ENCODE measurements at regions not wholly inside any gene's neighbourhood (a gene's known extent, or its start where the extent isn't known, plus 50 kb on each side); places are given as distances from the start of the nearest gene placed in this dataset.
"Not testable (repeated sequence)": the region's sequence is repeated elsewhere in the genome, so short reads cannot be mapped to it uniquely, and the experiment has no call there.

DNA sequence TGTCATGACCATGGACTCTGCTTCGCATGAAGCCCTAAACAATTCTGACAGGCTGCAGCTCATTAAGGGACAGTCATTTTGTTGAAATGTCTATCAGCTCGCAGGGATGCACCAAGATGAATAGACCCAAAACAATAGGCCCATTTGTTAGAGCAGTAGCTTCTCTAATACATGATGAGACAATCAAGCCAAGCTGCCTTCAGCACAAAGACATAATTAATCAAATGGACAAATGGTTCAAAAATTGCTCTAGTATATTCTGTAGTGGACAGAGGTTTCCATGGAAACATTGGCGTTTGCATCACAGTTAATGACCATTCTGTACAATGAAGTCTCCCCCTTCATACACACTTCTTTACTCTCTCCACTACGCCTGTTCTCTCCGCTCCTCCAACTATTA, 274.6 kb downstream of the ANXA1 start:
- no peaks in the 10 kb centered on the region for H3K9me3 ChIP-seq
- no peak overlapping the region for H3K4me3 ChIP-seq
- H3K36me3 ChIP-seq: no peaks in the 10 kb centered on the region
- WGBS, 2 donors: 18 to 20% methylated on average over 5 of the region's 5 CpGs
- no peaks in the 10 kb centered on the region for H3K27me3 ChIP-seq
- no peak overlapping the region for H3K27ac ChIP-seq
- no peaks in the 10 kb centered on the region for H3K4me1 ChIP-seq
- intact Hi-C loops (cut with DNase I): no loop called here
- DNase-seq (no peak), ATAC-seq (no peak), FAIRE-seq (no peak)
- TF ChIP-seq, protein P1, sequence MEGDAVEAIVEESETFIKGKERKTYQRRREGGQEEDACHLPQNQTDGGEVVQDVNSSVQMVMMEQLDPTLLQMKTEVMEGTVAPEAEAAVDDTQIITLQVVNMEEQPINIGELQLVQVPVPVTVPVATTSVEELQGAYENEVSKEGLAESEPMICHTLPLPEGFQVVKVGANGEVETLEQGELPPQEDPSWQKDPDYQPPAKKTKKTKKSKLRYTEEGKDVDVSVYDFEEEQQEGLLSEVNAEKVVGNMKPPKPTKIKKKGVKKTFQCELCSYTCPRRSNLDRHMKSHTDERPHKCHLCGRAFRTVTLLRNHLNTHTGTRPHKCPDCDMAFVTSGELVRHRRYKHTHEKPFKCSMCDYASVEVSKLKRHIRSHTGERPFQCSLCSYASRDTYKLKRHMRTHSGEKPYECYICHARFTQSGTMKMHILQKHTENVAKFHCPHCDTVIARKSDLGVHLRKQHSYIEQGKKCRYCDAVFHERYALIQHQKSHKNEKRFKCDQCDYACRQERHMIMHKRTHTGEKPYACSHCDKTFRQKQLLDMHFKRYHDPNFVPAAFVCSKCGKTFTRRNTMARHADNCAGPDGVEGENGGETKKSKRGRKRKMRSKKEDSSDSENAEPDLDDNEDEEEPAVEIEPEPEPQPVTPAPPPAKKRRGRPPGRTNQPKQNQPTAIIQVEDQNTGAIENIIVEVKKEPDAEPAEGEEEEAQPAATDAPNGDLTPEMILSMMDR (IDR thresholded peaks at IDR 0.05): no peak

GRCh38 chr9:73434826-73435225, 283.2 kb downstream of the ANXA1 start:
- WGBS, 2 donors: 50 to 74% methylated on average over 2 of the region's 2 CpGs
- H3K4me3 ChIP-seq: no peak overlapping the region
- H3K4me1 ChIP-seq: no peaks in the 10 kb centered on the region
- intact Hi-C loops (cut with DNase I): no loop called here
- ATAC-seq: no peak
- no peaks in the 10 kb centered on the region for H3K9me3 ChIP-seq
- H3K36me3 ChIP-seq: no peaks in the 10 kb centered on the region
- TF ChIP-seq, protein P1 (IDR thresholded peaks at IDR 0.05): no peak
- no peak overlapping the region for H3K27ac ChIP-seq
- FAIRE-seq: no peak
- H3K27me3 ChIP-seq: no peaks in the 10 kb centered on the region
- DNase-seq: no peak

DNA sequence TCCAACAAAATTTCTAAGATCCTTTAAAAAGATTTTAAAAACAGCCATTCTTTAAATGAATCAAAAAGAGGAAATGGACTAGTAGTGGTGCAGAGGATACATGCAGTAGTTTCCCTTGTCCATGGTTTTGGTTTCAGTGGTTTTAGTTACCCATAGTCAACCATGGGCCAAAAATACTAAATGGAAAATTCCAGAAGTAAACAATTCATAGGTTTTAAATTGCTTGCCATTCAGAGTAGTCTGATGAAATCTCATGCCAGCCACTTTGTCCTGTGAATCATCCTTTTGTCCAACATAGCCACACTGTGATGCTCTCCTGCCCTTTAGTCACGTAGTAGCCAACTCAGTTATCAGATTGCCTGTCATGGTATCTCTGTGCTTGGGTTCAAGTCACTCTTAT, 286.1 kb downstream of the ANXA1 start:
- intact Hi-C loops (cut with DNase I): no loop called here
- Histone ChIP-seq H3K27me3 (no peaks in the 10 kb centered on the region), H3K36me3 (no peaks in the 10 kb centered on the region), H3K4me3 (no peak overlapping the region), H3K27ac (no peak overlapping the region), H3K4me1 (no peaks in the 10 kb centered on the region), H3K9me3 (no peaks in the 10 kb centered on the region)
- TF ChIP-seq, protein P1 (IDR thresholded peaks at IDR 0.05): no peak
- 16 to 30% methylated on average over 1 of the region's 1 CpG for WGBS, 2 donors
- DNase-seq (no peak), FAIRE-seq (no peak), ATAC-seq (no peak)

- DNase-seq; H3K27ac ChIP-seq; FAIRE-seq; H3K4me1 ChIP-seq; H3K9me3 ChIP-seq; H3K27me3 ChIP-seq; H3K4me3 ChIP-seq; ATAC-seq; H3K36me3 ChIP-seq; intact Hi-C loops (cut with DNase I): not testable (repeated sequence)
- WGBS, 2 donors: 65 to 79% methylated on average over 6 of the region's 6 CpGs
Measured at GRCh38 chr9:73439839-73440238, 288.2 kb downstream of the ANXA1 start.

- Histone ChIP-seq H3K4me3 (no peak overlapping the region), H3K36me3 (no peaks in the 10 kb centered on the region), H3K27me3 (no peaks in the 10 kb centered on the region), H3K9me3 (no peaks in the 10 kb centered on the region), H3K4me1 (no peaks in the 10 kb centered on the region), H3K27ac (no peak overlapping the region)
- WGBS, 2 donors: 54 to 83% methylated on average over 1 of the region's 1 CpG
- TF ChIP-seq, protein P1 (IDR thresholded peaks at IDR 0.05): no peak
- ATAC-seq: no peak
- intact Hi-C loops (cut with DNase I): no loop called here
- FAIRE-seq: no peak
- no peak for DNase-seq
Measured at GRCh38 chr9:73441223-73441622, 289.6 kb downstream of the ANXA1 start.
